Heart right ventricle (tissue), 16 donors: ENCODE measurements at regions not wholly inside any gene's neighbourhood (a gene's known extent, or its start where the extent isn't known, plus 50 kb on each side); places are given as distances from the start of the nearest gene placed in this dataset.
A peak's percentile ranks its signal among the peaks of the same experiment; 100 is the strongest.

ENCODE experiments used
- ATAC-seq, 8 donors: fragments of 200-7000 bp; cut with Tn5 transposase; one replicate each; pipeline ENCODE4 v1.9.1; 2020; ENCODE audit warnings: mild to moderate bottlenecking in 8 of 8, moderate library complexity in 8 of 8, moderate number of reproducible peaks in 1 of 8
- DNase-seq, 2 donors: peaks; one replicate each; pipeline ENCODE4 v3.0.0-alpha.2; 2020
- H3K27ac ChIP-seq, 10 donors: fragments of 200-600 bp; sonication (generic) in 2 of 10; one replicate each; pipeline versions ENCODE4 v1.5.0 to v1.8.0; 2020 to 2022; ENCODE audit warnings: mild to moderate bottlenecking in 3 of 10
- H3K27me3 ChIP-seq, 7 donors: fragments of 200-600 bp; one replicate each; pipeline ENCODE4 v1.8.0; 2021 to 2022; ENCODE audit warnings: mild to moderate bottlenecking in 2 of 7
- H3K36me3 ChIP-seq, 9 donors: fragments of 200-600 bp; sonication (generic) in 1 of 9; one replicate each; pipeline versions ENCODE4 v1.5.0 to v1.8.0; 2020 to 2022; ENCODE audit warnings: mild to moderate bottlenecking in 2 of 9
- H3K4me1 ChIP-seq, 9 donors: fragments of 200-600 bp; sonication (generic) in 1 of 9; one replicate each; pipeline versions ENCODE4 v1.5.0 to v1.8.0; 2020 to 2022; ENCODE audit warnings: mild to moderate bottlenecking in 4 of 9
- H3K4me3 ChIP-seq, 10 donors: fragments of 200-600 bp; sonication (generic) in 2 of 10; one replicate each; pipeline versions ENCODE4 v1.5.0 to v1.8.0; 2020 to 2022; ENCODE audit warnings: mild to moderate bottlenecking in 7 of 10, moderate library complexity in 2 of 10
- H3K9me3 ChIP-seq, 11 donors: fragments of 200-600 bp in 10 of 11; sonication (generic) in 2 of 11; one replicate each; pipeline versions ENCODE4 v1.5.0 to v1.8.0; 2013 to 2022; ENCODE audit warnings: mild to moderate bottlenecking in 2 of 11, control low read depth in 1 of 11, moderate library complexity in 1 of 11
- WGBS, 2 donors: extraction: QIAGEN DNeasy Blood & Tissue Kit; methylation state at CpG; one replicate each; pipeline ENCODE4 v1.1.7; 2013; ENCODE audit warnings: inconsistent platforms in 1 of 2; 5-methylcytosine and 5-hydroxymethylcytosine counted together
- intact Hi-C, 10 donors: fragments of 100-400 bp; cut with DNase I; formaldehyde crosslinking; loops; one replicate each; pipeline versions ENCODE4 v1.11.1 to v1.14.2; 2022
- TF ChIP-seq, protein P1 (sequence below), 9 donors: fragments of 200-600 bp; sonication (generic) in 2 of 9; IDR thresholded peaks; one replicate each; pipeline versions ENCODE4 v1.5.0 to v1.8.0; 2021 to 2022; ENCODE audit warnings: antibody characterized with exemption in 9 of 9, mild to moderate bottlenecking in 5 of 9, moderate library complexity in 1 of 9
- donor health status: Arrhythmogenic right ventricular cardiomyopathy.
- donor health status: ischemic (EF 13 %, LVEDD 7.1; RV severe dilation, severe dysfunction).
- donor health status: healthy with polysubstance abuse.
- donor health status: DM: no; HTN: yes; CAD: no.
- donor health status: DM: no; HTN: no; CAD: no.
- donor health status: ischemic (EF 25% LVEDD 6.9; RV normal size, moderate dysfunction).
- donor health status: ischemic (EF 25% LVEDD 5.7; RV mildly dilated, moderate dysfunction).
- donor health status: healthy.
- donor health status: DM: yes; HTN: yes; CAD: no.
- donor health status: Ischemic cardiomyopathy.
- donor health status: ischemic (EF 35%, LVEDD 5.7; RV mildly dilated, moderate dysfunction).
- donor health status: nonischemic (EF 11% LVEDD 7.7; RV severe dilation, severe dysfunction).
- donor health status: DM: yes; HTN: yes; CAD: no.
- donor health status: PGD.
- donor health status: ischemic (EF 29% LVEDD 5.4; RV normal size, mild dysfunction).
- donor health status: nonischemic (EF 23%, LVEDD 6.1; RV moderate dilation, normal function).

DNA sequence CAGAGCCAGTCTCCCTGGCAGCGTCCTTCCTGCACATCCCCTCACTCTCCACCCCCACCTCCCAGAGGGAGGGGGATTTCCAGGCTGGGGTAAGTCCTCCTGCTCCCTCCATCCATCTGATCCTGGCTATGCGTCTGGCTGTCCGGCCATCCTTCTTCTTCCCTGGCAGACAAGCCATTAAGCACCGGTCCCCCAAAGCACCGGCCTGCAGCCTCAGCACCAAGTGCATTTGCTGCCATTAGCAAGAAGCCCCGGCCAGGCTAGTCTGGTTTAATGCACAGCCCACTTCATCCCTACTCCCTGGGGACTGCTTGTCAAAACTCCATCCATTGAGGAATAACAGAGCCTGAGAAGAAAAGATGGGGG lies 208.7 kb upstream of the IER5L start:
- intact Hi-C loops: loop anchor here in 1 of 10 donors (10.0 kb wide), 1 partner anchor 212 kb away; the partner anchor contains the start of gene IER5L
- H3K27ac ChIP-seq: no peak overlapping the region
- H3K36me3 ChIP-seq: no peaks in the 10 kb centered on the region
- TF ChIP-seq, protein P1, sequence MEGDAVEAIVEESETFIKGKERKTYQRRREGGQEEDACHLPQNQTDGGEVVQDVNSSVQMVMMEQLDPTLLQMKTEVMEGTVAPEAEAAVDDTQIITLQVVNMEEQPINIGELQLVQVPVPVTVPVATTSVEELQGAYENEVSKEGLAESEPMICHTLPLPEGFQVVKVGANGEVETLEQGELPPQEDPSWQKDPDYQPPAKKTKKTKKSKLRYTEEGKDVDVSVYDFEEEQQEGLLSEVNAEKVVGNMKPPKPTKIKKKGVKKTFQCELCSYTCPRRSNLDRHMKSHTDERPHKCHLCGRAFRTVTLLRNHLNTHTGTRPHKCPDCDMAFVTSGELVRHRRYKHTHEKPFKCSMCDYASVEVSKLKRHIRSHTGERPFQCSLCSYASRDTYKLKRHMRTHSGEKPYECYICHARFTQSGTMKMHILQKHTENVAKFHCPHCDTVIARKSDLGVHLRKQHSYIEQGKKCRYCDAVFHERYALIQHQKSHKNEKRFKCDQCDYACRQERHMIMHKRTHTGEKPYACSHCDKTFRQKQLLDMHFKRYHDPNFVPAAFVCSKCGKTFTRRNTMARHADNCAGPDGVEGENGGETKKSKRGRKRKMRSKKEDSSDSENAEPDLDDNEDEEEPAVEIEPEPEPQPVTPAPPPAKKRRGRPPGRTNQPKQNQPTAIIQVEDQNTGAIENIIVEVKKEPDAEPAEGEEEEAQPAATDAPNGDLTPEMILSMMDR (IDR thresholded peaks at IDR 0.05): no peak
- no peak overlapping the region for H3K4me3 ChIP-seq
- WGBS, 2 donors: 82 to 84% methylated on average over 6 of the region's 6 CpGs
- ATAC-seq (no peak), DNase-seq (no peak)
- H3K4me1 ChIP-seq: peaks cover 6 to 22% (median 17%) of the 10 kb centered on the region in 9 donors
- H3K9me3 ChIP-seq: no peaks in the 10 kb centered on the region
- no peaks in the 10 kb centered on the region for H3K27me3 ChIP-seq

DNA sequence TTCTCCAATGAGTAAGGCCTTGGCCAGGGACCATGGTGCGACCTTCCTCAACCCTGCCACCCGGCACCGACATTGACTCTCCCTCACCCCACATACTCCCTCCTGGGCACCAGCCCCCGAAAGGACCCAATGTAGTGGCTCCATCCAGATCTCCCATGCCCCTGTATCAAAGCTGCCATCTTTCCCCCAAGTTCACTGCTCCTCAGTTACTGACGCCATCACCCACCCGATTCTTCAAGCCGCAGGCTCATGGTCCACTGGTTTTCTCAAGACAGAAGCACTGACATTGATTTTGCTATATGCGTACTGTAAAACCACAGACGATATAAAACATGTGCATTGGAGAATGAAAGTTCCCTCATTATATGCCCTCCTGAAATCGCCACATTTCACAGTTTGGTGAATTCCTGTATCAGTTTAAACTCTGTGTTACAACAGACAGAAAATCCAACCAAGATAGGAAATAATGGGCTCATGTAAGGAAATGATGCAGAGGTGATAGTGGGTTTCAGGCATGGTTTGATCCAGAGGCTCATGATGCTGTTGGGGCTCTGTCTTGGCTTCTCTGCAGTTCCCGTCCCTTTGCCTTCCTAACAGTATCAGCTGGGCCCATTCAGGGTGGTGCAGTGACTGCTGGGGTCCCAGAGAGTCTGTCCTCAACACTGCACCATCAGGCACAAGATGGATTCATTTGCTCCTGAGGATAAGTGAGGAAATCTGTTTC lies 207.3 kb upstream of the IER5L start:
- TF ChIP-seq, protein P1 (IDR thresholded peaks at IDR 0.05): no peak
- Histone ChIP-seq H3K36me3 (no peaks in the 10 kb centered on the region), H3K9me3 (no peaks in the 10 kb centered on the region), H3K27me3 (no peaks in the 10 kb centered on the region), H3K4me3 (no peak overlapping the region), H3K4me1 (peaks cover 6 to 22% (median 17%) of the 10 kb centered on the region in 9 donors), H3K27ac (peak overlapping the region in 1 of 10 donors; percentile 36)
- 86 to 97% methylated on average over 11 of the region's 11 CpGs for WGBS, 2 donors
- intact Hi-C loops: loop anchor here in 1 of 10 donors (10.0 kb wide), 1 partner anchor 211 kb away; the partner anchor contains the start of gene IER5L
- DNase-seq (no peak), ATAC-seq (no peak)

DNA sequence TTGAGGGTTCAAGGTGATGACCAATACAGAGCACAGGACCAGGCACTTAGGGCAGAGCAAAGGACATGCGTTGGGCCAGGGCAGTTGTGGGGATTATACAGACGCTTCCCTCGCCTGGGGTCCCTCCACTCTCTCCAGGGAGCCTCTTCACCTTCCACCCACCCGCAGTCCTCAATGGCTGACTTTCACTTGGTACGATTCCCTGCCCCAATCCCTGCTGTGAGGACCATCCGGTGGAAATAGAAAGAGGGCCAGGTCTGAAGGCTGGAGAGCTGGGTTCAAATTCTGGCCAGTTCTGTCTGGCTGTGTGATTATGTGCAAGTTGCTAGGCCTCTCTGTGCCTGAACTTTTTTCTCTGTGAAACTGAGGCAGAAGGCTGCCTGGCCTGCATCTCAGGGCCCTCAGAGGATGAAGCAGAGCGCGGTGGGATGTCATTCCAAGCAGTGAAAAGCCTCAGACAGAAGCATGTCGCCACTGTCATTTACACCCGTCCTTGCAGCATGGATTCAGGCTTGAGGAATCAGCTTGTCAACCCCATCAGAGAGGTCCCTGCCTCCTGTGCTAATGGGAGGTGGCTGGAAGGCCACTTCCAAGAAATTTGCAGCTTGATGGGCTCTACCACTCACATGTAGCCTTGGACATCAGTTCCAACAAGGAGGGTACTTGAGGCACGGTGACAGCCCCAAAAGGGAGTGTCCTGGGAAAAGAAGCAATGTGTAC lies 206.6 kb upstream of the IER5L start:
- Histone ChIP-seq H3K9me3 (no peaks in the 10 kb centered on the region), H3K36me3 (no peaks in the 10 kb centered on the region), H3K4me3 (peak overlapping the region in 1 of 10 donors; percentile 64), H3K27ac (peak overlapping the region in 7 of 10 donors; percentile 90 to 99 (median 97)), H3K4me1 (peaks cover 6 to 22% (median 17%) of the 10 kb centered on the region in 9 donors), H3K27me3 (no peaks in the 10 kb centered on the region)
- WGBS, 2 donors: 95 to 96% methylated on average over 11 of the region's 11 CpGs
- intact Hi-C loops: loop anchor here in 2 of 10 donors (5.0 to 10.0 kb wide), 3 partner anchors 47 to 210 kb away; partner anchors contain the start of gene IER5L (in 1 of the 2)
- TF ChIP-seq, protein P1 (IDR thresholded peaks at IDR 0.05): no peak
- ATAC-seq (no peak), DNase-seq (no peak)
